Stimulated activated CD4-positive, alpha-beta T cell treated with anti-CD3 and anti-CD28 coated beads, TNF-alpha, amount 100 ng/mL, for 24 hours (primary cell): ENCODE measurements at regions not wholly inside any gene's neighbourhood (a gene's known extent, or its start where the extent isn't known, plus 50 kb on each side); places are given as distances from the start of the nearest gene placed in this dataset.
"Not testable (repeated sequence)": the region's sequence is repeated elsewhere in the genome, so short reads cannot be mapped to it uniquely, and the experiment has no call there.

ENCODE experiments used
- DNase-seq, 3 experiments: peaks; one replicate each; pipeline ENCODE4 v3.0.0-alpha.2; 2020; ENCODE audit warnings: low read depth in 3 of 3

DNA sequence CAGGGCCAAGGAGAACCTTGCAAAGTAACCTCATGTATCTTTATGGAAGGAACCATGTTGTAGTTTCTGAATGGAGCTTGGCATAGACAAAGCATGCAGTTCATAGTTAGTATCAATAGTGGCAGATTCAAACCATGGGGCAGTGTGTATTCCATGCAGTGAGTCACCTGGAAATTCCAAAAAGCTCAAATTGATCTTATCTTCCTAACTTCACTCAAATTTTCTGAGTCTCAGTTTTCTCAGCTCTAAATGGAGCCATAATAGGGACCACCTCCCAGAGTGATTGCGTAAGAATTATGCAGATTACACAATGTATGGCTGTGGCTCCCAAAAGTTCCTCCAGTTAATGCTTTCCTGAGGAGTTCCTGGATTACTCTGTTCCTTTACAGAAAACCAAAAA, 549.9 kb upstream of the KLF4 start:
- no peak for DNase-seq

DNA sequence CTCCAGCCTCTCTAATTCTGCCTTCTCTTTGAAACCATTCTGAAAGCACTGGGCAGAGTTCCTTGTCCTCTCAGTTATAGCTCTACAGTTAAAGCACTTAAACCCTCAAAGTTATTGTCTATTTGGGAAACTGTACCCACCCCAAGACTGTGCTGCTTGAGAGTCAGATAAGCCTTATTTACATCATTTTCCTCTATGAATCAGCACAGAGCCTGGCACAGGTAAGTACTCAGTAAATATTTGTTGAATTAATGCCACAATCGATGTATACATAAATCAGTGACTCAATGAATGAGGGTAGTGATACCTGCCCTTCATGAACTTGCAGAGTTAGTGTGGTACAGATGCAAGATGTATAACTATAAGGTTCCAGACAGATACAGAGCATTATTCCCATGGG, 549.4 kb upstream of the KLF4 start:
- DNase-seq = no peak

DNA sequence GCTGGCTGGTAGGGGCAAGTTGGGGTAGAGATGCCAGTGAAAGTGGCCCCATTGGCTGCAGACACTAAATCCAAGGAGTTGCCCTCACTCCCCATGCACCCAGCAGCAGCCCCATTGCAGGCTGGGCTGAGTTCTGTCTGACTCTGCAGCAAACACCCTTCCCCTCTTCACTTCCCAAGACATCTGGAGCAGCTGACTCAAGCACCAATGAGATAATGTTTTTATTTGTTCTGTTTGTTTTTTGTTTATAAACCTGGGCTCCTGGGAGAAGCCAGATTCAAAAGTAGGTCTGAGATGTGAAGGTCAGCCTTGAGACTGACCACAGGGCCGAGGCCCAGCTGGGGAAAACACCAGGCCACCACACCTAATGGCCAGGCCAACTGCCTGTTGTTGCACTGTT, 545.9 kb upstream of the KLF4 start:
- no peak for DNase-seq

- DNase-seq = no peak
Observed at GRCh38 chr9:108033976-108034964, 544.7 kb upstream of the KLF4 start.

GRCh38 chr9:108032079-108032478, 542.5 kb upstream of the KLF4 start:
- DNase-seq = not testable (repeated sequence)

- DNase-seq = not testable (repeated sequence)
Observed at GRCh38 chr9:108031221-108031620, 541.7 kb upstream of the KLF4 start.

DNA sequence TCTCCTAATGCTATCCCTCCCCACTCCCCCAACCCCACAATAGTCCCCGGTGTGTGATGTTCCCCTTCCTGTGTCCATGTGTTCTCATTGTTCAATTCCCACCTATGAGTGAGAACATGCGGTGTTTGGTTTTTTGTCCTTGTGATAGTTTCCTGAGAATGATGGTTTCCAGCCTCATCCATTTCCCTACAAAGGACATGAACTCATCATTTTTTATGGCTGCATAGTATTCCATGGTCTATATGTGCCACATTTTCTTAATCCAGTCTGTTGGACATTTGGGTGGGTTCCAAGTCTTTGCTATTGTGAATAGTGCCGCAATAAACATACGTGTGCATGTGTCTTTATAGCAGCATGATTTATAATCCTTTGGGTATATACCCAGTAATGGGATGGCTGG, 537.1 kb upstream of the KLF4 start:
- DNase-seq = not testable (repeated sequence)

DNA sequence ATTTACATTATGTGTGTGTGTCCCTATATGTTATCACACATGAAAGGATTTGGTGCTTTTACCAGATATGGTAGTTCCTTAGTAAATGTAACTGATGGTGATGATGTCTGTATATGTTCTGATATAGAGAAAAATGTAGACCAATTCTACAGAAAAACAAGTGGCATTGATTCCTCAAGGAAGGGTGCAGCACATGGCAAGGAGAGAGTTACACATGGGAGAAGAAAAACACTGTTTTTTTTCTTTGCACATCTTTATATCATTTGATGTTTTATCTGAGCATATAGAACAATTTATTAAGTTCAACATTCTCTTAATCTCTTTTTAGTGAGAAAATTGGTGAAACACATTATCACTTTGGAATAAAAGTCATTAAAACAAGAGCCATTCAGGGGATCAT, 535.0 kb upstream of the KLF4 start:
- DNase-seq = no peak

GRCh38 chr9:108022246-108022935, 532.8 kb upstream of the KLF4 start:
- DNase-seq = no peak

GRCh38 chr9:108021096-108021710, 531.6 kb upstream of the KLF4 start:
- DNase-seq = no peak

GRCh38 chr9:108019821-108020220, 530.3 kb upstream of the KLF4 start:
- DNase-seq = no peak

- no peak for DNase-seq
Observed at GRCh38 chr9:108017671-108018070, 528.1 kb upstream of the KLF4 start.

GRCh38 chr9:108016446-108016845, 526.9 kb upstream of the KLF4 start:
- DNase-seq = no peak

DNA sequence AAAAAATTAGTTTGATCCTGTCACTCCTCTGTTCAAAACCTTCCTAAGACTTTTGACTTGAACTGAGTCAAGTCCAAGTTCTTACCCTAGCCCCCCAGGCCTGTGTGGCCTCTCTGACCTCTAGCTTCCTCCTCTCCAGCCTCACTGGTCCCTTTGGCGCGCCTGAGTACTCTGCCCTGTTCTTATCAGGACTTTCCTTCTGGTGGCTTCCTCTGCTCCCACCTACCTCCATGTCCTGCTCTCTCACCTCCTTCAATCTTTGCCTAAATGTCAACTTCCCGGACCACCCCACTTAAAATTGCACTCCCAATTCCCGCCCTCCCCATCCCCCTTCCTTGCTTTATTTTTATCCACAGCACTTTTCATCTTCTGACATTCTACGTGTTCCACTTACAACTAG, 526.1 kb upstream of the KLF4 start:
- no peak for DNase-seq

GRCh38 chr9:108014353-108014752, 524.8 kb upstream of the KLF4 start:
- no peak for DNase-seq

- DNase-seq = no peak
Observed at GRCh38 chr9:108012886-108013665, 523.5 kb upstream of the KLF4 start.

DNA sequence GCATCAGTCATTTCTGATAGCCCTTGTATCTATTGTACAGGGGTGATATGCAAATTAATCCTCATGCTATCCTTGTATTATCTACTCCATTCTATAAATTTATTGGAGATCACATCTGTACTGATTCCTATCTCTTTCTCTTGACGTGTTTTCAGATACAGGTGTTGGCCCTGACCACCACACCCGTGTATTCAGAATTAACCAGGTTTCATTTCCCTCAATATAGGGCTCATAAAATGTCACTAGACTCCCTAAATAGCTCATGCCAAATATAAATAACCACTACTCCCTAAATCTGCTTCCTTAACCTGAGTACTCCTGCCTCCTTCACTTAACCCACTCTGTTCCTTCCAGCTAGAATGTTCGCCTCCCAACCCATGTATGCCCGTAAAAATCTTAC, 522.8 kb upstream of the KLF4 start:
- no peak for DNase-seq

GRCh38 chr9:108003526-108003925, 514.0 kb upstream of the KLF4 start:
- DNase-seq = no peak

DNA sequence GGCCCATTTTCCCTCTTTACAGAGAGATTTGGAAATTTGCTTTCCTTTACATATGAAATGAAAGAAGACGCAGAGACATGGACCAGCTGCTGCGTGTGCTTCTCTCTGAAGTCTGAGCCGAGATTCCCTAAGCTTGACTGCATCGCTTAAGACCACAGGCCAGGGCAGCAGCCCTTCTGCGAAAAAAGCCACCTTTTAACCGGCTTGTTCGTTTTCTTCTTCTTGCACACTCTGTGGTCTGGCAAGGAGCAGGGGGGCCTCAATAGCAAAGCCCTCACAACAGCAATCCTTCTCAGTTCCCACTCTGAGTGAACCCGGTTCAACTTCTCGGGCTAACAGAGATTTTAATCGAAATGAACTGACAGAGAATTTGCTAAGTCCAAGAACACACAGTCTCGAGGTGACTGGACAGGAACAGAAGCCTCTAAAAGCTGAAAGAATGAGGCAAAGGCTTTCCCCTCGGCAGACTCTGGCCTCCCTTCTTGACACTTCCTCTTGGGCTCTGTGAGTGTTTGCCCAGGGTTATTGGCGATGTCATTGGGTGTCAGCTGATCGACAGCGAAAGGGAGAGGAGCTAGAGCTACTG, 512.9 kb upstream of the KLF4 start:
- no peak for DNase-seq

- DNase-seq = no peak
Observed at GRCh38 chr9:108001237-108001636, 511.7 kb upstream of the KLF4 start.

GRCh38 chr9:107999890-108000289, 510.3 kb upstream of the KLF4 start:
- no peak for DNase-seq
